ENCODE measurements at regions not wholly inside any gene's neighbourhood (a gene's known extent, or its start where the extent isn't known, plus 50 kb on each side); places are given as distances from the start of the nearest gene placed in this dataset.

- Histone ChIP-seq H3K4me3 (replicated peaks in 1 of 3; ENCODE audit: insufficient read depth in 1 of 3, low read depth in 1 of 3, low read length in 3 of 3) (no peak overlapping the region), H3K27ac (ENCODE audit: insufficient read depth, low read depth, low read length) (no peak overlapping the region), H3K9ac (replicated peaks; ENCODE audit: extremely low read depth, insufficient read depth, low read length) (no peak overlapping the region), H3K9me3 (replicated peaks; ENCODE audit: control insufficient read depth, insufficient read depth, low read length) (no peaks in the 10 kb centered on the region), H2AFZ (ENCODE audit: low read depth, low read length) (no peak overlapping the region), H3K36me3 (ENCODE audit: control insufficient read depth in 2 of 2, extremely low read depth in 1 of 2, insufficient read depth in 2 of 2, low read length in 2 of 2) (no peaks in the 10 kb centered on the region), H3K79me2 (ENCODE audit: control insufficient read depth, insufficient read depth, low read length) (no peaks in the 10 kb centered on the region), H3K4me2 (ENCODE audit: insufficient read depth, low read length) (no peak overlapping the region), H3K27me3 (ENCODE audit: control insufficient read depth in 2 of 2, insufficient read depth in 2 of 2, low read length in 2 of 2) (no peaks in the 10 kb centered on the region), H4K20me1 (replicated peaks; ENCODE audit: control insufficient read depth, extremely low read depth, insufficient read depth, low read length) (no peaks in the 10 kb centered on the region), H3K4me1 (ENCODE audit: control insufficient read depth, extremely low read depth, insufficient read depth, low read length) (no peaks in the 10 kb centered on the region), H3K9me1 (replicated peaks; ENCODE audit: control insufficient read depth, extremely low read depth, insufficient read depth, low read length) (no peaks in the 10 kb centered on the region)
- dilution Hi-C loops (cut with MboI; ENCODE audit: extremely low pct_ligation_motif_present, low sequenced_read_pairs) (no loop called here), intact Hi-C loops (cut with micrococcal nuclease) (no loop called here)
- ChIA-PET POLR2A (no interaction called here), CTCF (no interaction called here)
- TF ChIP-seq POLR2A (IDR thresholded peaks at IDR 0.05; ENCODE audit: low read depth, low read length), result no peak
- TF ChIP-seq, protein P1, sequence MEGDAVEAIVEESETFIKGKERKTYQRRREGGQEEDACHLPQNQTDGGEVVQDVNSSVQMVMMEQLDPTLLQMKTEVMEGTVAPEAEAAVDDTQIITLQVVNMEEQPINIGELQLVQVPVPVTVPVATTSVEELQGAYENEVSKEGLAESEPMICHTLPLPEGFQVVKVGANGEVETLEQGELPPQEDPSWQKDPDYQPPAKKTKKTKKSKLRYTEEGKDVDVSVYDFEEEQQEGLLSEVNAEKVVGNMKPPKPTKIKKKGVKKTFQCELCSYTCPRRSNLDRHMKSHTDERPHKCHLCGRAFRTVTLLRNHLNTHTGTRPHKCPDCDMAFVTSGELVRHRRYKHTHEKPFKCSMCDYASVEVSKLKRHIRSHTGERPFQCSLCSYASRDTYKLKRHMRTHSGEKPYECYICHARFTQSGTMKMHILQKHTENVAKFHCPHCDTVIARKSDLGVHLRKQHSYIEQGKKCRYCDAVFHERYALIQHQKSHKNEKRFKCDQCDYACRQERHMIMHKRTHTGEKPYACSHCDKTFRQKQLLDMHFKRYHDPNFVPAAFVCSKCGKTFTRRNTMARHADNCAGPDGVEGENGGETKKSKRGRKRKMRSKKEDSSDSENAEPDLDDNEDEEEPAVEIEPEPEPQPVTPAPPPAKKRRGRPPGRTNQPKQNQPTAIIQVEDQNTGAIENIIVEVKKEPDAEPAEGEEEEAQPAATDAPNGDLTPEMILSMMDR (IDR thresholded peaks at IDR 0.05; ENCODE audit: extremely low read depth in 1 of 2, insufficient read depth in 1 of 2, low read depth in 1 of 2, low read length in 2 of 2), result no peak
- TF ChIP-seq GATA2 (IDR thresholded peaks at IDR 0.05; ENCODE audit: insufficient read depth, insufficient read length, low read depth, low read length), result no peak
- TF ChIP-seq MAX (IDR thresholded peaks at IDR 0.05; ENCODE audit: insufficient read depth, insufficient read length), result no peak
- no peak for TF ChIP-seq MYC (IDR thresholded peaks at IDR 0.05; ENCODE audit: low read depth, low read length)
- FAIRE-seq (no peak), DNase-seq (ENCODE audit: low read depth, low spot score) (no peak)
- no TSS peak for BruUV-seq (replicated peaks)
These were observed 637.9 kb downstream of the MED13L start for GRCh38 chr12:115639648-115640012.

All from endothelial cell of umbilical vein (primary cell).